ENCODE measurements at regions not wholly inside any gene's neighbourhood (a gene's known extent, or its start where the extent isn't known, plus 50 kb on each side); places are given as distances from the start of the nearest gene placed in this dataset.

- no peak overlapping the region for H3K27ac ChIP-seq
- no peak overlapping the region for H3K4me3 ChIP-seq (ENCODE audit: low read depth, low read length)
- no peaks in the 10 kb centered on the region for H3K36me3 ChIP-seq (replicated peaks)
- DNase-seq = no peak
- TF ChIP-seq CTCF (IDR thresholded peaks at IDR 0.05; ENCODE audit: low read depth, low read length, missing control alignments) = no peak
- in situ Hi-C loops (cut with HindIII; ENCODE audit: low pct_ligation_motif_present, low sequenced_read_pairs) = no loop called here
- no peaks in the 10 kb centered on the region for H3K27me3 ChIP-seq (replicated peaks)
Measured at GRCh38 chr6:167400482-167401138, 75.7 kb downstream of the TTLL2 start.

GRCh38 chr6:167401525-167402194 lies 76.8 kb downstream of the TTLL2 start:
- H3K4me3 ChIP-seq (ENCODE audit: low read depth, low read length) = no peak overlapping the region
- in situ Hi-C loops (cut with HindIII; ENCODE audit: low pct_ligation_motif_present, low sequenced_read_pairs) = no loop called here

GRCh38 chr6:167402195-167402686 lies 77.4 kb downstream of the TTLL2 start:
- H3K27me3 ChIP-seq (replicated peaks) = no peaks in the 10 kb centered on the region
- H3K27ac ChIP-seq = no peak overlapping the region
- in situ Hi-C loops (cut with HindIII; ENCODE audit: low pct_ligation_motif_present, low sequenced_read_pairs) = no loop called here
- no peaks in the 10 kb centered on the region for H3K36me3 ChIP-seq (replicated peaks)
- no peak for DNase-seq
- no peak overlapping the region for H3K4me3 ChIP-seq (ENCODE audit: low read depth, low read length)
- no peak for TF ChIP-seq CTCF (IDR thresholded peaks at IDR 0.05; ENCODE audit: low read depth, low read length, missing control alignments)

More at GRCh38 chr6:167401525-167402194, 76.8 kb downstream of the TTLL2 start:
- H3K36me3 ChIP-seq (replicated peaks) = no peaks in the 10 kb centered on the region
- no peak for TF ChIP-seq CTCF (IDR thresholded peaks at IDR 0.05; ENCODE audit: low read depth, low read length, missing control alignments)
- no peak overlapping the region for H3K27ac ChIP-seq
- DNase-seq = no peak
- no peaks in the 10 kb centered on the region for H3K27me3 ChIP-seq (replicated peaks)

GRCh38 chr6:167403427-167403826 lies 78.5 kb downstream of the TTLL2 start:
- Histone ChIP-seq H3K36me3 (replicated peaks) (no peaks in the 10 kb centered on the region), H3K4me3 (ENCODE audit: low read depth, low read length) (no peak overlapping the region), H3K27ac (no peak overlapping the region), H3K27me3 (replicated peaks) (no peaks in the 10 kb centered on the region)
- no peak for TF ChIP-seq CTCF (IDR thresholded peaks at IDR 0.05; ENCODE audit: low read depth, low read length, missing control alignments)
- no peak for DNase-seq
- in situ Hi-C loops (cut with HindIII; ENCODE audit: low pct_ligation_motif_present, low sequenced_read_pairs) = no loop called here

- Histone ChIP-seq H3K27ac (no peak overlapping the region), H3K4me3 (ENCODE audit: low read depth, low read length) (no peak overlapping the region), H3K36me3 (replicated peaks) (no peaks in the 10 kb centered on the region), H3K27me3 (replicated peaks) (no peaks in the 10 kb centered on the region)
- DNase-seq = no peak
- TF ChIP-seq CTCF (IDR thresholded peaks at IDR 0.05; ENCODE audit: low read depth, low read length, missing control alignments) = no peak
- in situ Hi-C loops (cut with HindIII; ENCODE audit: low pct_ligation_motif_present, low sequenced_read_pairs) = no loop called here
Measured at GRCh38 chr6:167404385-167405049, 79.6 kb downstream of the TTLL2 start.

Measured in brain microvascular endothelial cell (primary cell).